HG02981 (cell line): ENCODE measurements at regions not wholly inside any gene's neighbourhood (a gene's known extent, or its start where the extent isn't known, plus 50 kb on each side); places are given as distances from the start of the nearest gene placed in this dataset.

ENCODE experiments used
- ATAC-seq: cut with Tn5 transposase; IDR thresholded peaks from one replicate; pipeline ENCODE4 v1.9.1; 2021; ENCODE audit warnings: mild to moderate bottlenecking, moderate library complexity; ENCODE audit not compliant: unreplicated experiment

DNA sequence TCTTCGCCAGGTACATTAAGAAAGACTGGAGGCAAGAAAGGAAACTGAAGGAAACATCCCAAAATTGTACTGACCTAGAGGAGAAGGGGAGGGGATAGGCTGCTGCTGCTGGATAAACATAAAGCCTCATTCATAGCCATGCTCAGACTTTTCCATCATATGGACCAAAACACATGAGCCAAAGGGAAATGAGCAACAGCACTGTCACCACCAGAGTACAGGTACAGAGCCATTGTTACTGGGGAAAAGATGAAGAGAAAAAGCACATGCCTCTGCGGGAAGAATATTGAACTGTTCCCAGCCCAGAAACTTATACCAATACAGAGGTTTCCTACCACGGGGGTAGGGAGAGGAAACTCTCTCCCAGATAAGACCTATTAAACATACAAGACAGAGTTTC, 861.9 kb downstream of the NTRK3 start:
- ATAC-seq: no peak

GRCh38 chr15:87387766-87388165, 868.8 kb downstream of the NTRK3 start:
- no peak for ATAC-seq

DNA sequence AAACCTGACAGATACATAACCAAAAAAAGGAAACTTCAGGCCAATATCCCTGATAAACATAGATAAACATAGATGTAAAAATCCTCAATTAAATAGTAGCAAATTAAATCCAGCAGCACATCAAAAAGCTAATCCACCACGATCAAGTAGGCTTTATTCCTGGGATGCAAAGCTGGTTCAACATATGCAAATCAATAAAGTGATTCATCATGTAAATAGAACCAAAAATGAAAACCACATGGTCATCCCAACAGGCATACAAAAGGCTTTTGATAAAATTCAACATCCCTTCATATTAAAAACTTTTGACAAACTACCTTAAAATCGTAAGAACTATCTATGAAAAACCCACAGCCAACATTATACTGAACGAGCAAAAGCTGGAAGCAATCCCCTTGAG, 882.2 kb downstream of the NTRK3 start:
- ATAC-seq: no peak

- no peak for ATAC-seq
These were observed 887.3 kb downstream of the NTRK3 start for GRCh38 chr15:87369269-87369668.

- ATAC-seq: no peak
These were observed 888.0 kb downstream of the NTRK3 start for GRCh38 chr15:87368511-87368910.

DNA sequence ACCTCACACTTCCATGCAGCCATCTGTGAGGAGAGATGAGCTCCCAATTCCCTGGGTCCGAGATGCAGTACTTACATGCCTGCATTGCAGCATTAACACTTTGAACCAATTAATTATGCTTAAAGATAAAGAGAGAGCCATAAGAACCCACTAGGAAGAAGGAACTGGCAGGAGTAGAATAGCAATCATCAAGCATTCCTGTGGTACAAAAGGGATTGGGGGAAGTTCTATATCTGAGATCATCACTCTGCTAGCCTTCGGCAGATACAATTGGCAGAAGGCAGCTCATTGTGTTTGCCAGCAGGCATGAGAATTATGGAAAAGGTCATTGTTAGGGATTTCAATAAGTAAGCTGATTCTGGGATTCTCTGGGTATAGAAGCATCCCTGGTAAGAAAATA, 891.4 kb downstream of the NTRK3 start:
- no peak for ATAC-seq

DNA sequence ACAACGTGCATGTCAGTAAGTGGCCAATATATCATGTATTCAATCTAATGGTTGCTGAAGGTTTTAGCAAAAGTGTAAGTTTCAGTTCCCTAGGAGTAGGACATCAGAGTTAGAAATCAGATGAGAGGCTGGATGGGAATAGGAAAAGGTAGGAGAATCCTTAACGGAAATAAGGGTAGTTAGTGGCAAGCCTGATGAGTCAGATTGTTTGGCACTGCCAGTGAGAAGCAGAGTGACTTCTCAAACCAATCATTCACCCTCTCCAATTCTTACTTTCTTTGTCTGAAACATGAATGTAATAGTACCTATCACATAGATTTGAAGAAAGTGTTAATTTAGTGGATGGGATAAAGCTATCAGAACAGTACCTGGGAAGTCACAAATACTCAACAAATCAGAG, 894.0 kb downstream of the NTRK3 start:
- ATAC-seq: no peak

DNA sequence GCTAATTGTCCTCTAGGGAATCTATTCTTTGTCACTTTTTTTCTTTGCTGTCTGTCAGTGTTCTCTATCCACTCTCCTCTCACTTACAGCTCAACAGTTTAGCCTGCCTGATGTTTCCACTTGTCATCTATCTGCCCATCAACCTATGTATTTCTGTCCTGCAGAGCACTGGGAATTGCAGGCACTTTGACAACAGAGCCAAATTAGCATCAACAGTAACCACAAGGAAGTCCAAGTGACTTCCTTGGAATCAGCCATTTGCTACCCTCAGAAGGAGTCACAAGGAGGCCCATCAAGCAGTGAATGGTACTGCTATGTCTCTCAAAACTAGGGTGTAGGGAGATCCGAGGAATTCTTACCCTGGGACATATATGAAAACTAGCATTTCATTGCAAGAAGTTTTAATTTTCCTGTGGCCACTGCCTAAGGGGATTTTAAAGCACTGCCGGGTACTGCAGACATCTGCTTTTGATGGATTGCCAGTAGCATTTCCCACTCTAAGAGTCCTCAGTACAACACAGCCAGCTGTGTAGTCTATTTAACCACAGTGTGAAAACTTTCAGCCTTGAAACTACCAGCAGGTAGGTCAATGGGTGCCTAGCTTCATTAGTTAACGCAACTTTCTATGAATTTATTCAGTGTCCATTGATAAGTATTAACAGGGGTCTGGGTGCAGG, 898.8 kb downstream of the NTRK3 start:
- no peak for ATAC-seq

DNA sequence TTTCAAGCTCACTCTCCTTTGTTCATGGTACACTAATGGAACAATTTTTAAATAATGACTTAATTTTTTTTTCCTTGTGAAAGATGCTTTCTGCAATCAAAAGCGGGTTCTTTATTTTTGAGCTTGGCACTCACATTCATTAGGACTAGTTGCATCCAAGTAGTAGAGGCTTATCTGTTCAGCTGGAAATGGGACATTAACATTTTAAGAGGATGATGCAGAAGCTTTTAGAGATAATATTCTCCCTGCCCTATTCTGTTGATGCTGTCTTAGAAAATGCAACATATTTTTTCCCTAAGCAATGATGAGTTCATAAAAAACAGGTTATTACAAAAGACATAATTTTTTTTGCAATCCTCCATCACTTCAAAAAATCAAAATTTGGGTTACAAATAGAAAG, 900.6 kb downstream of the NTRK3 start:
- ATAC-seq: no peak

GRCh38 chr15:87354661-87355410, 901.7 kb downstream of the NTRK3 start:
- no peak for ATAC-seq

DNA sequence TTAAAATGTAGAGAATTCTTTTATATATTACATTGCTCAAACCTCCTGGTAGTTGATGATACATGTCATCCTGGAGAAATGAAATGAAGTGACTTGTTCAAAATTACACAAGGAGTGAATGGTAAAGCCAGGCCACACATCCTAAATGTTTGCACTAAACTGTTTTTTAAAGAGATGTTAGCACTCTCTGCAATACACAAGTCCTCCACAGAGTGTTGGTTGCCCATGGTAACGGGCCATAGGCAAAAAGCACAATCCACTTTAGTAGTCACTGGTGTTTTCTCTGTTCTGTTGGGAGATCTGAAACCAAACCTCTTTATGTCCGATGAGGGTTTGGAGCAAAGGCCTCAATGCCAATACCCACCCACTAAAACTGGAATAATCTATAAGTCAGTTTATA, 907.4 kb downstream of the NTRK3 start:
- no peak for ATAC-seq

- no peak for ATAC-seq
These were observed 907.8 kb downstream of the NTRK3 start for GRCh38 chr15:87348746-87349145.

DNA sequence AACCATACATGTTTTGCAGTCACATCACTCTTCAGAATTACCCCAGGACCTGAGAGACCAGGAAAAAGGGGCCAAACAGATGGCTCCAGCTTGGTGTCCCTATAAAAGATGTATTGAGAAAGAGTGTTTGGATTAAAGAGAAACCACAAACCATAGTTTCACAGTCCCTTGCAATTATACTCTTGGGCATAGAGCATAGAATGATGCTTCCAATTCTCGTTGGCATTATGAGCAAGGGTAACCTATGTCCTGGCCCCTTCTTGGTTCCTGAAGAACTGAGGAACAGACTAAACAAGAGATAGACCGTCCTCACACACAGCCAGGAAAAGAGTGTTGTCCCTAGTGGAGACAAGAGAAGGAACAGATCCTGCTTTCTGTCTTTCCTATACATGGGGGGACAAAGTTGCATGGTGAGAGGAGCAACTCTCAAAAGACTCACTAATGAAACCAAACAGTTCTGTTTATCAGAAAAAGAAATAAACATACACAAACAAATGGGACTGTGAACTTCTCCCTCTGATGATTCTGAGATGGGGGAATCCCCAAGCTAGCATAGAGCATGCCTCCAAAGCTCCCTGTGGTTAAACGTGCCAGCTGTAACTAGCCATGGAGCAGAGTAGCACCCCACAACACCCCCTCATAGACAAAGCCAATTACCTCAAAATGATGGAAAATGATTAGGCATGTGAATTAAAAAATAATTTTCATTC, 908.6 kb downstream of the NTRK3 start:
- no peak for ATAC-seq

DNA sequence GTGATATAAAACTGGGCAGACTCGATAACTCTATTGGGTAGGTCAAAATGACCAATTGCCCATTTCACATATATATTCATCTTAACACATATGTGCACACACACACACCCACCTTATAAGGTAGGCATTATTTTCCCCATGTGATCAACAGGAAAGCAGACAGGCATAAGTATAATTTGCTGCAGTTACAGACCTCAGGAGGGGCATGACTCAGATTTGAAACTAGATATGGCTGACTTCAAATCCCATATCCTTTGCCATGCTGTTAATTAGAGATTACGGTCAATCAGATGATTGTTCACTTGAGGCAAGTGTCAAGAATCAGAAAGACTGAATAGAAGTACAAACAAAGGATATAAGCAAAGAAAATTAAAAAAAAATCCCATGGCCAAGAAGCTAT, 910.6 kb downstream of the NTRK3 start:
- no peak for ATAC-seq

GRCh38 chr15:87343966-87344365, 912.6 kb downstream of the NTRK3 start:
- no peak for ATAC-seq

DNA sequence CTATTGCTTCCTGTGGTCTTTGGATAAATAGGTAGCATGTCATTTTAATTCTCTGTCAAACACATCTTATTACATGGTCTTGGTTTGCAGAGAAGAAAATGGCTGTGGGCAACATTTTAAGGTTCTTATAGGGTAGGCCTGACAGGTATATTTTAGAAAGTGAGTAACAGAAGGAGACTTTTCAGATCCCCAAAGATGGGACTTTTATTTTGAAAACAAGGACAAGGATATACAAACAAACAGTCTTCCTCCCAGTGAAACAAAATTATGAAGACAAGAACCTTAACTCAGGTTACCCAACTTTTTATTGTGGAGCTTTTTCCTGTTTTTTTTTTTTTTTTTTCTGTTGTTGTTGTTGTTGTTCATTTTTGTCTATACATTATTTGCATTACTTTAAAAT, 916.2 kb downstream of the NTRK3 start:
- no peak for ATAC-seq

DNA sequence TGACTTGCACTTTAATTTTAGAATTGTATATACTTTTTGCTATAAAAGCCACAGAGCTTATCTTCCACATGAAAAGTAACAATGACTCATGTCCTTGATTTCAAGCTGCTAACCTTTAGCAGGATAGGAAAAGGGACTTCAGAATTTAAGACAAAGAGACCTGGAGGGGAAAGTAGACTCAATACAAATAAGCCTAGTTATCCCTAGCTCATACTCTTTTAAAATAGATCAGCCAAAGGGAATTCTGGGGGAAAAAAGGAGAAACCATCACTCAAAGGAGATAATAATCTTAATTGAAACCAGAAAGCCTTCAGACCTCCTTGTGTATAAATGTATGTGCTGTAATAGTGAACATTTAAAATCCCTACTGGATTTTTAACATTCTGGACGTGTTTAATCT, 930.3 kb downstream of the NTRK3 start:
- ATAC-seq: no peak

GRCh38 chr15:87322870-87323269, 933.7 kb downstream of the NTRK3 start:
- no peak for ATAC-seq

DNA sequence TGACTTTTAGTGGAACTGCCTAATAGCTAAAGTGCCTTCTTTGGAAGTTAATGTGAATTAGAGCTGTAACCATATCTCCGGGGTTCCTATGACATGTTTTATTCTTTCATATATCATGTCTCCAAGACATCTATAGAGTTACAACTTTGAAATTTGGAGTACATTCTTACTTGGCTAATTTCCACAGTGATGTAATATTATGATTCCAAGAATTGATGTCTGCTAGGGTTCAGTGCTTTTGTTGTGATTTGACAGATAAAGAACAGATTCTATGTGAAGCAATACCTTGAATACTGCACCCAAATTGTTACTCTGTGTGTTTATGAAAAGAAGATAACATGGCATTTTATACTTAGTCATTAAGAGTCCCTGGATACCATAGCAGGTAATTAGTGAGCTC, 934.3 kb downstream of the NTRK3 start:
- no peak for ATAC-seq

DNA sequence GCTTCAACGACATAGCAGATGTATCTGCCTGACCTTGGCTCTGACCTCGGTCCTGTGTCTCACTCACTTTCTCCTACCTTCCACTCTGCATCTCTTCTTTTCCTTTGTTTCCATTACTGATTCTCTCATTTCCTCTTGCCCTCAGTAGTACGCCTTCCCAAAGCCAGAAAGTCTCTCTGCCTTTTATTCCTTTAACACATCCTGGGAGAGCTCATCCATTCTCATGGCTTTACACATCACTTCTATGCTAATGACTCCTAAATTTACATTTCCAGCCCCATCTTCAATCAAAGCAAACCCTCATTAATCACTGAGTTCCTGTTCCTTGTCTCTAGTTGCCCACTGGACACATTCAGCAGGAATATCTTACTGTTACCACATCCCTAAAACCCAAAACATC, 938.6 kb downstream of the NTRK3 start:
- no peak for ATAC-seq

DNA sequence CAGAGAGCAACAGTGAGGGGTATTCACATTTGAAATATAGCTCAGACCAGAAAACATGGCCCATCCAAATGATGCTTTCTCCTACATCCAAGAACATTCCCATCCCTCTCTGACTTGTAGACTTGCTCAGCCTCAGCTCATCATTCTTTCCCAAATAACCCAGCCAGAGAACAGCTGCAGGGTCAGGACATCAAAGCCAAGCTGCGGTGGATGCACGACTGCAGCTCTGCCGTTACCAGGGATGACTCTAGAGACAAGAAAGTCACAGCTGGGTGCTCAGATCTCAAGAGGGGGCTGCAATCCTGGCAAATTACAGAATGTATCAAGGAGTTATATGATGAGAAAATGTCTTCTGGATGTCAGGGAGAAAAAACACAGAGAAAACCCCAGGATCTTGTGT, 944.3 kb downstream of the NTRK3 start:
- no peak for ATAC-seq

- no peak for ATAC-seq
These were observed 956.4 kb downstream of the NTRK3 start for GRCh38 chr15:87300146-87300545.
